ENCODE measurements at regions not wholly inside any gene's neighbourhood (a gene's known extent, or its start where the extent isn't known, plus 50 kb on each side); places are given as distances from the start of the nearest gene placed in this dataset.

- DNase-seq (ENCODE audit: extremely low read depth in 1 of 4, low spot score in 3 of 4) (no peak), FAIRE-seq (no peak), ATAC-seq (no peak)
- ChIA-PET POLR2A (interaction anchor here (0.7 kb wide), 1 partner anchor 45 kb away, joined by 3 read pairs; no protein-coding TSS in a partner anchor), CTCF (ENCODE audit: low intra/inter-chr PET ratio) (no interaction called here)
- intact Hi-C loops (cut with micrococcal nuclease) (loop anchor here (5.0 kb wide), 1 partner anchor 141 kb away; no protein-coding TSS in a partner anchor), in situ Hi-C loops (cut with MboI) (no loop called here)
- Histone ChIP-seq H2AFZ (ENCODE audit: low read depth, low read length) (no peak overlapping the region), H3K4me1 (replicated peaks in 1 of 2; ENCODE audit: control insufficient read depth in 2 of 2, insufficient read depth in 2 of 2, low read length in 2 of 2) (no peaks in the 10 kb centered on the region; a peak in 2 of 5 replicates), H3K27me3 (ENCODE audit: control insufficient read depth in 2 of 2, insufficient read depth in 2 of 2, low read length in 2 of 2) (no peaks in the 10 kb centered on the region), H3K9me3 (replicated peaks; ENCODE audit: control insufficient read depth, insufficient read depth, low read depth, low read length) (no peaks in the 10 kb centered on the region), H4K20me1 (replicated peaks; ENCODE audit: control insufficient read depth, insufficient read depth, low read length) (no peaks in the 10 kb centered on the region), H3K9me1 (ENCODE audit: control insufficient read depth, insufficient read depth, low read length) (no peaks in the 10 kb centered on the region), H3K36me3 (ENCODE audit: control insufficient read depth, insufficient read depth, low read length) (peaks cover 3% of the 10 kb centered on the region; the same call in 1 of the 3 replicates), H3K4me2 (ENCODE audit: insufficient read depth, low read length) (no peak overlapping the region), H3K4me3 (no peak overlapping the region), H3K79me2 (ENCODE audit: control insufficient read depth, insufficient read depth, low read length) (no peaks in the 10 kb centered on the region), H3K9ac (ENCODE audit: insufficient read depth in 1 of 2, low read depth in 2 of 2, low read length in 2 of 2) (no peak overlapping the region), H3K27ac (ENCODE audit: extremely low read depth, low read depth, low read length) (no peak overlapping the region)
- TF ChIP-seq AFF1 (IDR thresholded peaks at IDR 0.05; ENCODE audit: low read depth in 1 of 2, partially characterized antibody in 2 of 2): no peak
- TF ChIP-seq PCBP1 (IDR thresholded peaks at IDR 0.05; ENCODE audit: low read depth, low read length, poor library complexity, severe bottlenecking): no peak
- no peak for TF ChIP-seq POLR2G (IDR thresholded peaks at IDR 0.05; ENCODE audit: low read depth, low read length)
- no peak for TF ChIP-seq CTCFL (IDR thresholded peaks at IDR 0.05; ENCODE audit: borderline replicate concordance, insufficient read depth, low read depth, low read length, poor library complexity, severe bottlenecking)
- BruUV-seq (replicated peaks): no TSS peak
Observed at GRCh38 chr1:173407846-173408245, 69.3 kb upstream of the PRDX6 start.
